ENCODE measurements at regions not wholly inside any gene's neighbourhood (a gene's known extent, or its start where the extent isn't known, plus 50 kb on each side); places are given as distances from the start of the nearest gene placed in this dataset.

DNA sequence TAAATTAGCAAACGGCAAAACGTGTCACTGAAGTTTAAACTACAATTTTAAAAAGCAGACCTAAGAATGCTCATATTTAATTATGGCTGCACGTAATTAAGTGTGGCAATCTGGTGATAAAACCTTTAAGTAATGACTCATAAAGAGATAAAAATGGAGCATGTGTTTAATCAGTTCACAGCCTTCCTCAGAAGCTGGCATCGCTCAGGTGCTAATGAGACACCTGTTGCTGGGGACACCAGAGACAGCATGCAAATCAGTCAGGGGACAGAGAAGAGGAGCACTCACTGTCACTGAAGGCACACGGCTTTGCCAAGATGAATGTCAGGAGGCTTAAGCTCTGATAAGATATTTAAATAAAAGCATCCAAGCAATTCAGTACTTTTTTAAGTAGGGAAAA lies 840.3 kb downstream of the GALC start:
- DNase-seq, result no peak

DNA sequence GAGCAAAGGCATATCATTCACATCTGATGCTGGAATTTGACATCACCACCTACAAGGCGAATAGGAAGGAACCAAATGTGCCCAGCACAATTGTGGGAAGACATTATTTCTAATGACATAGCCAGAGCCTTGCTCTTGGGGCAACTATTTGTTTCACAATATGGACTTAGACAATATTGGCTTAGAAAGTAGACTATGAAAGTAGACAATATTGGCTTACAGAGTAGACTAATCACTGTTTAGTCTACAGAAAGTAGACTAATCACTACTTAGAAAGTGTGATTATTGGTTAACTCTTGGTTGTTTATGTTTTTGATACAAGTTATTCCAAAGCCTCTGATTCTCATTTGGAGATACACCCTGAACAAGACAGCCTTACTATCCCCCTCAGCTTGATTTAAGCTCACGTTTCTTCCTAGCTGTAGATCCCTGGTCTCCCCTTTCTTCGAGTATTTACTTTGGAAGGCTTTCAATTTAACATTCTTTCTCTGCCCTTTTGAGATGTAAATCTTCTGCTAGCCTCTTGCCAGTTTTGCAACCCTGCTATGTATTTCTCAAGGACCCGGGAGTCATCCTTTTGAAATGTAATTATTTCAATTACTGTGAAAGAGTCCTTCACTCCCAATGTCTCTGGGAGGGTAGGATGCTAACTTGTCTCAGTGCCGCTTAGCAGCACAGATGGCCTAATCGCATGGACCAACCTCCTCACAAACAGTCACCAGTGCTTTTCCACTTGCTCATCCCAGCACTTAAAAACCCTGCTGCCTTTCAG lies 843.2 kb downstream of the GALC start:
- no peak for DNase-seq

DNA sequence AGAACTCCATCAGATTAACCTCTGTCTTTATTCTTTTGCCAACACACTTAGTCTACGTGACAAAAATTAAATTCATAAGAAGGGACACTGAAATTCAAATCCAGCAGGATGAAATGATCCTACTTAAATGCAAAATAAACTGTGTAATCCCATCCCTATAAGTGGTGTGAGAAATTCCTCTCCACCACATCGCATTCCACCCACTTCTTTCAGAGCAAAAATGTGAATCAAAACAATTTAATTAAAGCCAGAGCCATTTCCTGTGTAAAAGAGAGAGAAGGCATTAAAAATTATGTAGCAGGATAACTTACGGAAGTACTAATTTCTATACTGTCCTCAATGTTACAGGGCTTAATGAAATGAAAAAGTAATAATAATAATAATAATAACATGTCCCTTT lies 844.3 kb downstream of the GALC start:
- DNase-seq, result no peak

DNA sequence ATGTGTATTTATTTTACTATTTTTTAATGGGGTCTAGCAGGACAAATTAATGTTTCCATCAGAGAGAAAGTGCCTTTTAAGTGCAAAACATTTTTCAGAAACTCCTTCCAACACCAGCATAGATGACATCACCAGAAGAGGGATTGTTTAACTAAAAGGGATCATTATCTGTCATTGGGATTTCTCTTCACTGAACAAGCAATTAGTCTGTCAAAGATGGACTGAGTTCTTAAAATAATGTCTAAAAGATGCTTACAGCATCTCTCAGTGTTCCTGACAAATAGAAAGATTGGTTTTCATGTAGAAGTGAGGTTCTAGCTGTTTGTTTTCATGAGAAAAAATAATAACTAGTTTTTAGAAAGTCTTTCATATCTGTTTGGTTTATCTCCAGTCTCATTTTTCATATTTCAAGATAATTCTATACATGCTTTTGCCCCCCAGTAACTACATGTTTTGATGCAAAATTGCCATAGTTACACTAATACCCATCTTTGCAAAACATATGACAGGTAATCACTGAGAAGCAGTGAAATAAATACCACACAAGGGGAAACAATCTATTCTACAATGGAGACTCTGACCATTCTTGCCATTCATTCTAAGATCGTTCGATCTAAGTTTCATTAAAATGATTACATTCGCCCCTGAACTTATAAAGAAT lies 850.3 kb downstream of the GALC start:
- DNase-seq, result no peak

DNA sequence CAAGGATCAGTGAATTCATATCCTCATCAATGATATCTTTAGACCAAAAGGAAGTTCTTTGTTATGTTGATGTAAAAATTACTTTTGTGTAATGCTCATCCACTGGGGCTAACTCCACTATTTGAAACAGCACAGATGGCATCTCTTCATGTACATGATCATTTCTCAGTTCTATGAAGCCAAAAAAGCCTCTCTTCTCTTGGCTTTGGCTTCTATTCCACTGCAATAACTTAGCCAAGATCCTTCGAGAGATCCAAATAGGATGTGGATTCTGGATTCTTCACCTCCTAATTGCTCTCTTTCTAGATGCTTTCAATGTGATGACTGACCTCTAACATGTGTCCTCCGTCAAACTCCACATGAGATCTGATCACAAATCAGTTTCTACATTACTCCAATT lies 851.2 kb downstream of the GALC start:
- no peak for DNase-seq

DNA sequence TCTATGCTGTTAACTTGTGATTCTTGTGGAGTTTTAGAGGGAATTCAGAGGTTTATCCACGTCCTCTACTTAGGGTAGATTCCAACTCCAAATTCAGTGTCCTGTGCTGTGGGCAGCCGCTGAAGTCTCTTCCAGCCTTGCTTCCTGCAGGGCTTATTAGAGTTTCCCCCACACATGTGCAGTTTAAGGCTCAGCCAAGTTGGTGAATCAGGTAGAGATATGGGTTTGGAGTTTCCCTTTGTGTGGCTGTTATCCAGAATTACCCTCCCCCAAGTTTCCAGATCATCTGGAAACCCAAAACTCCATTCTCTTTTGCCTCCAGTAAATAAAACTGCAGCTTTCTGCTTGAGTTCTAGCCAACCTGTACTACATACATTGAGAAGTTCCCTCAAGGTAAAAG lies 853.7 kb downstream of the GALC start:
- DNase-seq, result no peak

DNA sequence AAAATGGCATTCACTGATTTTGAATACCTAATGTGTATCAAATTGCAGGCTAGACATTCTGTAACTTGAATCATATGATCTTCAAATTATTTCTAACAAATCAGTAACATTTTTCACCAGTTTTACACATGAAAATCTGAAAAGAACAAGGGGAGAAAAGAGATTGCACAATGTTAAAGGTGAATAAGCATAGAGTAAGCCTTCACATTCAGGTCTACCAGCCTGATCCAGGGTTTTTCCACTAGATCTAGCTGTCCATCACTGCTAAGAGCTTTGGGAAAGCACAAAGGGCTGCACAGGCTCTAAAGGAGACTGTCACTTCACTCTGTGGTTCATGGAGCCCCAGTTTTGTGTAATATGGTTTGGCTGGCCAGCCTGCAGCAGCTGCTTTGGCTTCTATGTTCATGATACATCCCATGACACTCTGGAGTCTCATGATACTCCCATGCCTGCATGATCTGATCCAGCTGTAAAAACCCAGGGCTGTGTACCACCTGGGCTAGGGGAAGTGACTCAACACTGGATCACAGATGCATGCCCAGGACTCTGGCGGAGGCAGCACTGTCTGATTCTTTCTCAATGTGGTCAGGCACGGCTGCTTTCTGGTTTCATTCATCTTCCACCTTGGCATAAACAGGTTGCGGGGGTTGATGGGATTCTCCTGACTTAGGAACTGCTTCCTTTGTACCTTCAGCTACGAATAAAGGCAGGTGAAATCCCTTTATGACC lies 859.7 kb downstream of the GALC start:
- no peak for DNase-seq

DNA sequence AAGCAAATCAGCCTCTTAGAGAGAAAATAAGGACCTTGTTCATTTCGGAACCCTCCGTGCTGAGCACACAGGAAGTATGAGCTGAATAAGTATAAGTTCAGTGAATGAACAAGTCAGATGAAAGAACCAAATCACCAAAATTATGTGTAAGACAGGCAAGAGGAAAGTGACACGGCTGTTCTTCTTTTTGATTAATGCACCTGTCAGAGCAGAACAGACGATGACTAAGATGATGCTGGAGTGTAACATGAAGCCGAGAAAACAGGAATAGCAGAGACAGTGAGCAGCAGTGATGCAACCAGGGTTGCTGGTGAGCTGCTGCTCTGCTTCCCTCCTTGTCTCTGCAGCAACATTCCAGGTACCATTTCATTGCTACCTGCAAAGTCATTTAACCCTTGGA lies 861.1 kb downstream of the GALC start:
- DNase-seq, result peak; percentile 62

DNA sequence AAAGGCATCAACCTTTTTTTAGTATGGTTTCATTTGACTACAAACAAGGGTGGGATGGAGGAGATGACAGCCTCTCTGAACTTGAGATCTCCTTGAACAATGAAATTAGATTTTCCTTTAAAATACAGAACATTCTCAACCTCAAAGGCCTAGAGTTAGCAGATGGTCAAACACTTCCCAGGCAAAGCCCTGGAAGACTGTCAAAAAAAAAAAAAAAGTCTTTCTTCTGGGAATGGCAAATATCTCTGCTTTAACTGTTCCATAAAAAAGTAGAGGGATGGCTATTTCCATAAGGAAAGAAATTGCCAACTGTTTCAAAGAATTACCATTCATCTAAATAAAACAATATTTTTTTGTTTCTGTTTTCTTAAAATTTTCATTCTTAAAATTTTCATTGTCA lies 870.8 kb downstream of the GALC start:
- DNase-seq, result no peak

DNA sequence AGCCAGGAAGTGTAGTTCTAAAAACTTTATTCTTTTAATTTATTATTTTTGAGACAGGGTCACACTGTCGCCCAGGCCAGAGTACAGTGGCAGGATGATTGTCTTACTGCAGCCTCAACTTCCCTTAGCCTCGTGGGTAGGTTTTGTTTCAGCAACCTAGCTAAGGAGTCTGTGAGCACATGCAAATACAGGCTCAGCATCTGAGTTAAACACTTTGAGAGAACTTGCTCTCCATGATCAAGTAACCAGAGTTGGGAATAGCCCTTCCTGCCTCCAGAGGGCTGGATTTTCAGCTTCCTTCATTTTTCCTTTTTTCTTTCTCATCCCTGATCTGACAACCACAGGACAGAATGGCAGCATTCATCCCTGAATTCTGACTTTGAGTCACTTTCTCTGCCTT lies 871.3 kb downstream of the GALC start:
- no peak for DNase-seq

DNA sequence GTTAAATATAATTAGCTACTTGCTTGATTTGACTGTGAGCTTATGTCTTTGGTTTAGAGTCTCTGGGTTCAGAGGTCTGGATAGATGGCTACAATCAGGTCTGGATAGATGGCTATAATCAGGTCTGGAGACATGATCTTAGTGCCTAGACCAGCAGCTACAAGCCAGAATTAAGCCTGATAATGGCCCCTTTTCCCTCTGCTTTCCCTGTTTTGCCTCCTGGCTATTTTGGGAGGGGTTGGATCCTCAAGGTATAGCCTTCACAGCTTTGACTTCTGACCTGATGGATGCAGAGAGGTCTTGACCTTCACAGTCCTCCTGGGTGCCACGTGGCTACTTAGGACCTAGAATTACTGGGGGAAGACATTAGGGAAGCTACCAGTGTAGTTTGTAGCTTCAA lies 877.7 kb downstream of the GALC start:
- no peak for DNase-seq

DNA sequence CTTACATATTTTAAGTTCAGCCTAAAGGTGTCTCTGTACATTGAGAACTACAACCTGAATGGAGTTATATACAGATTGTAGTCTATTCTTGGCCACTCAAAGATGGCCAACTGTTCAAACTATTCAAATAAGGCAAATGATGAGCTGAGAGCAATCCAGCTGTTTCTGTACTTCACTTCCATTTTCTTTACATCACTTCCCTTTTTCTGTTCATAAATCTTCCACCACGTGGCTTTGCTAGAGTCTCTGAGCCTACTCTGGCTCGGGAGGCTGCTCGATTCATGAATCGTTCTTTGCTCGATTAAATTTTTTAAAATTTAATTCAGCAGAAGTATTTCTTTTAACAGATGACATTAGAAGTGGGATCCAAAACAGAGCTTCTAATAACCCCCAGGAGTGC lies 879.7 kb downstream of the GALC start:
- DNase-seq, result no peak

DNA sequence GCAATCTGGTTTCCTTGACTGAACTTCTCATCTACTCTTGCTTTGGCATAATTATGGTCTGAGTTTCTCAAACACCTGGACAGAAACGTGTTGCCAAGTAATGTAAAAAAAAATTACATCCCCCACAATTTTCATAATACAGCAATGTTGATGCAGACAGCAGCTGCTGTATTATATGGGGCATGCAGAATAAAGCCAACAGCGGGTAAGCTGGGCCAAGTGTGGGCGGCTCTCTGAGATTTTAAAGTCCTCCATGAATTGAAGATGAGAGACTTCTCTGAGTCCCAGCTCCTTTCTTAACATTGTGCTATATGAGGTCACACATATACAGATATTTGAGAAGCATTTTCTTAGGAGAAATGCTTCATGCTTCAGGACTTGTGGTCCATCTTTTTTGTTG lies 881.2 kb downstream of the GALC start:
- no peak for DNase-seq

DNA sequence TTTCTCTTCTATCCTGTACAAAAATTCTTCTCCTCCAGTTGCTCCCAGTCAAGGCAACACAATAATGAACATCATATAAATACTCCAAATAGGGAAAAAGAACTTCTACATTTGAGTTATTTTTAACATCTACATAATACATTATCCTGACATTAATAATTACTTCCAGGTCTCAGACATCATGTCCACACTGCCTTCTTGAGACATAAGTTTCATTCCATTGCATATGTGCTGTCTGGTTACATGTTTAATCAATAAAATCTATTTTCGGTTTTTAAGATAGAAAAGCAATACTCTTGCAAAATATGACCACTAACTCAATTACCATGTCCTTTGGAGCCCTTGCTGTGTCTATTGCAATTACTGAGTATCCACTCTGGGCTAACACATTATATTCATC lies 881.9 kb downstream of the GALC start:
- no peak for DNase-seq

DNA sequence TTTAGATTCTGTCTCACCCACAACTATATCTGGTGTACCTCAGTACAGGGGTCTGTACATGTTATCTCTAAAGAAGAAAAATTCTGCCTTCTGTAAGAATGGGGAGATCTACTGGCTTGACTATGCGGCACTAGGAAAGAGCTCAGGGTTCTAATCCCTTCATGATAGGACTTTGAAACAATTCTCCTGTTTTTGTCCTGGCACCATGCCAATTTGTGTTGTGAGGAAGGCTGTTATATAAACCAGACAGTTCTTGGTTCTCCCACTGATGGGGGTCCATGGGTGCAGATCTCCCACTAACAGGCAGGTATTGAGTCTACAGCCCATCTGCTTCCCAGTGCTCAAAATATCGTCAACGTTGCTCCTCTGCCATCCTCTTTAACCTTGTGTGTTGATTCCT lies 883.7 kb downstream of the GALC start:
- no peak for DNase-seq

DNA sequence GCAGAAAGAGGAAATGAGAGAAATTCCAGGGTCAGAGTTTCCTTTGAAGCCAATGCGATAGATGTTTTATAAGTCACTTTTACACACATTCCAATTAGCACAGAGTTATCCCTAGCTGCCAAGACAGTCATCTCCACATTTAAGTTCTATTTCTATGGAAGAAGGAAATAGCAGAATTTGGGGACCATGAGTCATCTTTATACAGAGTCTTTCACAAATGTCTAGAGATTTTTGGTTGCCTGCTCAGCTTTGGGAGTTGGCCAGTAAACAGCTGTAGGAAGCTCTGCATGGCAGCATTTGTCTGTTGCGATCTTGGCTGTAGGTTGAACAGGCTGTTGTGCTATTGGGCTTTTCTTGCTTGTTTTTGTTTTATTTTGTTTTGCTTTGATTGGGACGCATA lies 884.3 kb downstream of the GALC start:
- no peak for DNase-seq

DNA sequence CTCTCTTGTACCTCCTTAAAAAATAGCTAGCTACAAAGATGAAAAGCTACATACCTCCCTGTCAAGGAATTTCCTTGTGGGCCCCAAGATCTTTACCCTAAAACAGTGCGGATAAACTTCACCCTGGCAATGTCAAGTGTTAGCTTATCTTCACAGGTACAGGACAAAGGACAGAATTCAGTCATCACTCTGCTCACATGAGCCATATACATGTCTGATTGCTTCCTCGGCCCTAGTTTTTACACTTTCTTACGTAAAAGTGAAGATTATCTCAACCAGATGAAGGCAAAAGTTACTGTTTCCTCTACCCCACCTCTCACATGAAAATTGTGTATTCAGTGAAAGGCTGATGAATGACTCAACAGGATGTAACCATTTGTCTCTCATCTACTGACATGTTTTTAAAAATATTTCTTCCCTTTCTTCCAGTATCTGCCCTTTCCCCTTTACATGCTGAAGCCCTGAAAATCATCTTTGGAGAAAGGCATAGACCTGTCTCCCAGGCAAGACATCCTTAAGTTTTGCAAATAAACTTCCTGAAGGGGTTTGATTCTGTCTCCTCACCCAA lies 890.1 kb downstream of the GALC start:
- DNase-seq, result no peak

DNA sequence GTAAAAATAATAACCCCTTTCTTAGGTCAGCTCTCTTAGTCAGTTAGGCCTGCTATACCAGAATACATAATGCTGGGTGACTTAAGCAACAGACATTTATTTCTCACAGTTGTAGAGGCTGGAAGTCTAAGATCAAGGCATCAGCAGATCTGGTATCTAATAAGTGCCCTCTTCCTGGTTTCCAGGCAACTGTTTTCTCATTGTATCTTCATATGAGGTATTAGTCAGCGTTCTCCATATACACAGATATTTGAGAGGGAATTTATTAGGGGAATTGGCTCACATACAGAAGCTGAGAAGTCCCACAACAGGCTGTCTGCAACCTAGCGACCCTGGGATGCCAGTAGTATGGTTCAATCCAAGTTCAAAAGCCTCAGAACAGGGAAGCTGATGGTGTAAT lies 896.0 kb downstream of the GALC start:
- DNase-seq, result no peak

DNA sequence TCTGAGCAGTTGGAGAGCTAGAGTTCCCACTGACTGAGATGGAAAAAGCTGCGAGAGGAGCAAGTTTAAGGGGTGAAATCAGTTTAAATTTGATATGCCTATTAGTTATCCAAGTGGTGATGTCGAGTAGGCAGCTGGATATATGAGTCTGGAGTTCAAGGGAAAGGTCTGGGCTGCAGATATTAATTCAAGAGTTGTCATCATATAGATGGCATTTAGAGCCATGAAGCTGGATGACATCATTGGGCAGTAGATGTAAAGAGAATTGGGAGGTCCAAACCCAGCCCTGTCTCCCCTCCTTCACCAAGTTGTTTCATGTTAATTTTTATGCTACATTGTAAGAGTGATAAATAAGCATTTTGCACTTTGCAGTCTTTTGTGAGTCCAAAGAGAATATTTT lies 898.1 kb downstream of the GALC start:
- DNase-seq, result no peak

DNA sequence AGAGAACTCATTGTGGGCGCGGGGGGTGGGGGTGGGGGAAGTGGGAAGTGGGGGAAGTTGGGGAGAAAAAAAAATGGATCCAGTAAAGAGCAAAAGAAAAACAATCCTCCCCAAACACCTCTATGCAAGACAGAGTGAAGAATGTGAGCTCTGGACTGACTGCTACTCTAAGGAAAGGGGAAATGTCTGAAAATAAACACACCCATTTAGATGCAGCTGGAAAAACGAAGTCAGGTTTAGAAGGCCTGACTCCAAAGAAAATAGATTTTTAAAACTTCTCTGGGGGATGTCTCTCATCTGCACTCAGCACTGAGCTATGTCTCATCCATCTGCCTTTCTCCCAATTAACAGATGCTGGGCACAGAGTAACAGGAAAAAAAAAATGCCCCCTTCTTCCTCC lies 904.4 kb downstream of the GALC start:
- no peak for DNase-seq

DNA sequence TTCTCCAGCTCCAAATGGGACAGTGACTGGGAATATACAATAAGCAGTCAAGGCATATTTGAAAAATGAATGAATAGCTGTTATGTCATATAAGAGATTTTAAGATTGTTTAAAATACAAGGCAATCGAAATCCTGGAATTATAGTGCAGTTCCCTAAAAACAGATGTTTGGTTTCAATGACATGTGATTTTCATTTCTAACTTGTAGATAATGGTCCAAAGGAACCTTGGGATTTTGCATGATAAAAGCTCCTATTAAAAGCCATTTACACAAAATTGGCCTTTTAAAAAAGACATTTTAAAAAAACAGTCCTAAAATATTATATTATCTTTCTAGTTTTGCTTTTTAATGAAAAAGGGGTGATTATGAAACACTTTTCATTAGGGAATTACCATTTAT lies 905.1 kb downstream of the GALC start:
- DNase-seq, result no peak

DNA sequence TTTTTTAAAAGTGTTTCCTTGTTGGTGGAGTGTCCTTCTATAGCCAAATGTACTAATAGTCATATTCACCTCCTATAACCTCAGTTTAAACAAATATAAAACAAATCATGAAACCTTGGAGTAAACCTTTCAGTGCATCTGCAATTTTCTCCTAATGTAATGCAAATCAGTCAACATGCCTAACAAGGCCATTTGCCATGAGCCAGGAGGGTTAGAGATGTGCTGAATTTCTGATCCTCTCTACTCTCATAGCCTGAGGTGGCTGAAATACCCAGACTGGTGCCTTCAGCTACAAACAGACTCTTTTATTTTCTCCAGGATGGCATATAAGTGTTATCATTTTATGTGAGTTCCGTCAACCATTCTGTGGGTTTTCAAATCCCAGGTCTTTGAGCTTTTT lies 908.1 kb downstream of the GALC start:
- no peak for DNase-seq

DNA sequence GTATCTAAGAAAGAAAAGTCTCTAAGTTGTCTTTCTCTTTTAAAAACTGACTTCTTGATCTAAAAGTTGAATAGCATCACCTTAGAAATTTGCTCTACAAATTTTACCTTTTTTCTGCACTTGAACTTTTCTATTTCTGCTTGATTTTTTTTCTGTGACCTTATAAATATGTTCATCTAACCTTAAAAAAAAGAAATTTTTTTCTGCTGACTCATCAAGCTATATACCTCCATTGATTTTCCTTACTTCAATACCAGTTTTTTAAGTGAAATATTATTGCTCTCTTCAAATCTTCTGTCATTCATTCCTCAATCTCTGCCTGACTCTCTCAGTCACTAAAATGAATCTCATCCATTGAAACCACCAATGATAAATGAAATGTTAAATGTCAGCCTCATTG lies 910.1 kb downstream of the GALC start:
- DNase-seq, result no peak

DNA sequence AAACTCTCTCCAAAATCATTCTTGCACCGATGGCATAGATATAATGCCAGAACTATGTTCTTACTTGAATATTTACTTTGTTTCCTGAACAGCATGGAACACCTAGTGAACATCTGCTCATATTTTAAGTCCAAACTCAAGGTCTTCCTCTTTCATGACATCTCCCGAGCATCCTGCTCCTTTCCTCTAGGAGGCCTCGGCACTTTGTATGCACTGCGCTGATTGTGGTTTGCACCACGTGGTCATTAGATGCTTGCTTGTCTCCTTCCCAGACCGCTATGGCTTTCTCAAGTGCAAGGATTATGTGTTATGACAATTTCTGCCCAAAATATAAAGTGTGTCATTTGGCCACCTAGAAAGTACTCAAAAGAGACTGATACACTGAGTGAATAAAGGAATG lies 912.0 kb downstream of the GALC start:
- DNase-seq, result no peak
